HG03039 (cell line): ENCODE measurements at regions not wholly inside any gene's neighbourhood (a gene's known extent, or its start where the extent isn't known, plus 50 kb on each side); places are given as distances from the start of the nearest gene placed in this dataset.
A peak's percentile ranks its signal among the peaks of the same experiment; 100 is the strongest.

Experiments
- ATAC-seq: cut with Tn5 transposase; IDR thresholded peaks from one replicate; pipeline ENCODE4 v1.9.1; 2021; ENCODE audit warnings: mild to moderate bottlenecking, moderate library complexity; ENCODE audit not compliant: unreplicated experiment

DNA sequence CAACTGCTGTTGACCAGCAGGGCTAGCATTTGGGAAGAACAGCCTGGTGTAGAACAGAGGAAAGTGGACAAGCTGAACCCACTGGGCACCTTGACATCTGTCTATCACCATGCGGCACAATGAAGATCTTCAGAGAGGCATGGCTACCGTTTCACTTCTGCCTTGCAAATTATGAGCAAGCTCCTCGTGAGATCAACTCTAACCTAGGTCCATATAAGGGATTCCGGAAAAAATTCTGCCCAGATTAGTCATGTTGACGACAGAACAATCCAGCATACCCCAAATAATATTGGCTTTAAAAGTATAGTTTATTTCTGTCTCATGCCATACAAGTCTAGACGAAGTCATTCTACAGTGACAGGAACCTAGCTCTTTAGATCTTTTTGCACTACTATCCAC is 91.6 kb upstream of the ATF7IP start:
- ATAC-seq, result no peak

DNA sequence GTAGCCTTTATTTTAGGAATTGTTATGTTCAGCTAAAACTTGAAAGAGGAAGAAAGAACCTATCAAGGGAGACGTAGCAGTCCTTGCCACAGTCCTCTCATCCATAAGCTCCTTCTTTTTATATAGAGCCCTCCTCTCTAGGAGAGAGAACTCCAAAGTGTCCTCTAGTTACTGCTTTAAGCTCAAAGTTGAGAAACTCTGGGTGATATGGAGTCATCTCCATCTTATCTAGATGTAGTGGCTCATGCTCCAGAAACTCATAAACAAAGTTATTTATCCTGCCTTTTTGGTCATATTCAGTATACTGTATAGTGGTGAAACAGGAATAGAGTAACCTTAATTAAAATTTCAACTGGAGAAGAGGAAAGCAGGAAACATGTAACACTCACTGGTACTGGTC is 90.4 kb upstream of the ATF7IP start:
- ATAC-seq, result no peak

DNA sequence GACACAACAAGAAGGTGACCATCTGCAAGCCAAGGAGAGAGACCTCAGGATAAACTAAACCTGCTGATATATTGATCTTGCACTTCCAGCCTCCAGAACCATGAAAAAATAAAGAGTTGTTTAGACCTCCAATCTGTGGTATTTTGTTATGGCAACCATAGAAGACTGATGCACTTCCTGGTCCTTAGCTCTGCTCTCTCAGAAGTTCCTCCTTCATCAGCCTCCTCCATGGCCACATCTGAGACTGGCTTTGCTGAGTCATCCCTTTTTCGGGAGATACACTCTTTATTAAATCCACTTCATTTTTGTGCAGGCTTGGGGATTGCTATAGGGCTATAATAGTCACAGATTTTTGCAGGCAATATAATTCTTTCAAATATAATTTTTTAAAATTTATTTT is 89.6 kb upstream of the ATF7IP start:
- ATAC-seq, result no peak

DNA sequence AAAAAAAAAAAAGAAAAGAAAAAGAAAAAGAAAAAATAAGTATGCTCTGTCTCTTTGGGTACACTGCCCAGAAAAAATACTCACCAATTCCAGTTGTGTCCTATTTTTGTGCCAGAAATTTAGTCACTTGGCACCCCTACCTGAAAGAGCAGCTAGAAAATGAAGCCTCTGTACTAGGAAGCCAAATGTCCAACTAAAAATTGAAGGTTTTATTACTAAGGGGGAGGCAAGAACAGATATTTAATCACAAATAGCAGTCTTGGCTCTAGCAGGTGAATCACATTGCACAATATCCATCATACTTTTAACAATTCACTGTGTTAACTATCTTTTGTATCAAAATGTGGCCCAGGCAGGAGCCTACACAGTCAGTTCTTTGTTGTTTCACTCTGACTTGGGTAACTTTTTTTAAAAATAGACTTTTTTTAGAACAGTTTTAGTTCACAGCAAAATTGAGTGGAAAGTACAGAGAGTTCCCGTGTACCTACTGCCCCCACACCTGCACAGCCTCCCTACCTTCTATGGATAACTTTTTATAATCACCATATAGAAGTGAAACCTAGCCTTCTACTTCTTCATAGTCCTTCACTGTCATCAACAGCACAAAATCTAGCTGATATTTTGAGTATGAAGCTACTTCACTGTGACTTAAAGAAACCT is 87.1 kb upstream of the ATF7IP start:
- ATAC-seq, result no peak

DNA sequence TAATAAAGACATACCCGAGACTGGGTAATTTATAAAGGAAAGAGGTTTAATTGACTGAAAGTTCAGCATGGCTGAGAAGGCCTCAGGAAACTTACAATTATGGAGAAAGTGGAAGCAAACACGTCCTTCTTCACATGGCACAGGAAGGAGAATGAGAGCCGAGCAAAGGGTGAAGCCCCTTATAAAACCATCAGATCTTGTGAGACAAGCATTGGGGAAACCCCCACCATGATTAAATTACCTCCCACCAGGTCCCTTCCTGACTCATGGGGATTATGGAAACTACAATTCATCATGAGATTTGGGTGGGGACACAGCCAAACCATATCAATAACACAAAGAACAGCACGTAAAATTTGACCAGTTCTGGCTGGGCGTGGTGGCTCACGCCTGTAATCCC is 85.6 kb upstream of the ATF7IP start:
- no peak for ATAC-seq

DNA sequence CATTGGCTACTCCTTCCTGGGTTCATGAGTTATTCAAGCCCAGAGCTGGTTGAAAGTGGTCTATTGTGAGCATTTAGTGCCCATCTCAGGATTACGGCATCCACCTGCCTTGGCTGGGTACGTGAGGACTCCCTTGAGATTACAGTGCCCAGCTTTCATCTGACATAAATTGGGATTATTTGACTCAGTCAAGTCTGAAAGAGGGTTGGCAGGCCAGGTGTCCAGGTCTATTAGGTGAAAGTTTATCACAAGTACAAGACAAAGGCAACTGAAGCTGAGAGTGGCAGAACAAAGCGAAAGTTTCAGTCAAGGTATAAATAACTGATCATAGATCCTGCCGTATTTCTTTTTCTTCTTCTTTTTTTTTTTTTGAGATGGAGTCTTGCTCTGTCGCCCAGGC is 84.6 kb upstream of the ATF7IP start:
- ATAC-seq, result no peak

DNA sequence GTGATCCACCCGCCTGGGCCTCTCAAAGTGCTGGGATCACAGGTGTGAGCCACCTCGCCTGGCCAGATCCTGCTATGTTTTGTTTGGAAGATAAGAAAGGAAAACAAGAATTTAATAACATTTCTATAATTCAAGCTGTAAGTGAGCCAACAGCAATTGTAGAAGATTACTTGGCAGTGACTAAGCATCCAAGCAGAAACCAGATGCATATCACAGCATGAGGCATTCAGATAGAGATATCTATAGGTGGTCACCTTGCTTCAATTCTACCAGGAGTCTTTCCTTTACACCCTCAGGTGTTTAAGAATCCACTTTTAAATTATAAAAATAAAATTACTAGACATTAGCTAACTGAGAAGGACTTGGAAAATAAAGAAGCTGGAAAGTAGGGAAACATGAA is 83.9 kb upstream of the ATF7IP start:
- no peak for ATAC-seq

DNA sequence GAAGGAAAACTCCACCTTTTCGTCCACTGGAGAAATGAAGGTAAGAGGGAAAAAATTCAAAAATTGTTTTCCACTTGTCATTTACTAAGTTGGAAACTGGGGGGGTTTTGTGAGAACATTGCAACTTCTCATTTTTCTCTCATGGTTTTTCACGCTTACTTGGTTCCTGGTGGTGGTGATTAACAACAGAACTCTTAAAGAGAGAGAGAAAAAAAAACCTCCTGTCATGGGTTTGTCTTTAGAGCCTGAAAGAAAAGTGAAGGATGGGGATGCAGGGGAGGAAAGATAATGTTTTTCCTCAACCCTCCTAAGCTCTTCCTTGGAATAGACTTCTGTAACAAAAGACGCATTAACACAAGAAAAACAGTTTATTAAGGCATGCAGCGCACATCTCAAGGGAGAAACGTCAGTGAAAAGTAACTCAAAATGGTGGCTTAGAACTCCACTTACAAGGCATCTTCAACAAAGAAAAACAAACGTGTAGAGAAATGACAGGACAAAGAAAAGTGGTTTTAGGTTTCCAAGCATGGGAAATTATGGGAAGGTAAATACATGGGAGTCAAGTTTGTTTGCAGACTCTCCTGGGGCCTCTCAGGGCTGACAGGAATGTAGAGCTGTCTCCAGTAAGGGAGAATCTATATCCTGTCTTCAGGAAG is 81.9 kb upstream of the ATF7IP start:
- peak; percentile 39 for ATAC-seq

DNA sequence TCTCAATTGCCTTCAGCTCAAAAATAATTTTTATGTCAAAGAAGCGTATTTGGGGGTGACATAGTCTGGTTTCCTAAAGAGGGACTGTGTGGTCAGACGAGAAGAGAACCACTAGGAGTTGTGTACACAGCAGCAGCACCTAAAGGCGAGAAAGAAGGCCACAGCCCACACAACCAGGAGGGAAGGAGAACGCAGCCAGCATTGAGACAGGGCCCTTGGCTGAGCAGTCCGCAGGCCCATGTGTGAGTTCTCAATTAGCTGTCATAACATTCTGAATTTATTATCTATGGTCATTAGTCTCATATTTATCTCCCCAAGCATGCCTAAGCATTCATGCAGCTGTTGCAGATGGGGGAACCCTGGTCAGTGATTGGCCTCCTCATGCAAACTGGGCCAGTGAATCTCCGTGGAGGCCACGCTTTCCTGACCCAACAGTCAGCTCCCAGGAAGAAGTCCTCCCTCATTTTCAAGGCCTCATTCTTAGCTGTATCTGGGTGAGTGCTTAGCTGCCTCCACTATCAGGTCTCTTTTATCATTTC is 81.2 kb upstream of the ATF7IP start:
- peak; percentile 52 for ATAC-seq

DNA sequence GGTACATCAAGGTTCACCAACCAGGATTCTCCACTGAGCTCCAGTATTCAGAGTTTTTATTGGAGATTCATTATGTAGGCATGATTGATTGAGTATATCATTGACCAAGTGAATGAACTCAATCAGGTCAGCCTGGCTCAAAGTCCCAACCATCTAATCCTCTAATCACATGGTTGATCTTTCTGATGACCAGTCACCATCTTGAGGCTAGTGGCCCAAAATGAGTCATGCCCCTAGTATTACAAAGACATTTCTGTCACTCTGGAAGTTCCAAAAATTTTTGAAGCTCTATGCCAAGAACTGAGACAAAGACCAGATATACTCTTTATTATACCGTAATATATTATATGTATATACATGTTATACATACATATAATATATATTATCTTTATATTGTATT is 75.9 kb upstream of the ATF7IP start:
- ATAC-seq, result no peak

DNA sequence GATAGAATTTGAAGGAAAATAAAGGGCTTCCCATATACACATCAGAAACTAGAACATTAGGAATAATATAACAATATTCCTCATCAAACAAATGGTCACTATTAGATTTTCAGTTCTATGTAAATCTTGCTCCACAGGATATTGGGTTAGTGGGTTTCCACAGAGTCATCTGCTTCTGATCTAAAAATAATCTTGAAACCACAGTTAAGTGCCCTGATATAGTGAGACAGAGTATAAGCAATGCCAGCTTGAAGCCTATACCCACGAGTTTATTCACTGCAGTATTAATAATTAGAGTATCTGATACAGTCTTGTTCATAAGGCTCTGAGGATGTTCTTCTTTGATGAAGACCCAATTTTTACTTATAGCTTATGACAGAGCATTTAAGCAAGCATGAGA is 74.5 kb upstream of the ATF7IP start:
- no peak for ATAC-seq

DNA sequence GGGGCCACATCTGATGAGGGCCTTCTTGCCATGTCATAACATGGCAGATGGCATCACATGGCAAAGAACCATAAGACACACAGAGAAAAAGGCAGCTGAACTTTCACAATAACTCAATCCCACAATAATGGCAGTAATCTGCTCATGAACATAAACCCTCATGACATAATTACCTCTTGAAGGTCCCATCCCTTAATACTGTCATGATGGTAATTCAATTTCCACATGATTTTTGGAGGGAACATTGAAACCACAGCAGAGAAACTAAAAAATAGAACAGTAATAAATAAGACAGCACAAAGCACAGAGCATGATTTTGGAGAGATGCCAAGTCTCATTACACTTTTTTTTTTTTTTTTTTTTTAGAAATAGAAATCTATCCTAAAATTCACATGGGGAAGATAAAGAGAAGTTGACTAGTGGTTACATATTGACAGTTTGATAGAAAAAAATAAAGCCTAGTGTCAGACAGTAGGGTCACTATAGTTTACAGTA is 61.8 kb upstream of the ATF7IP start:
- ATAC-seq, result no peak

DNA sequence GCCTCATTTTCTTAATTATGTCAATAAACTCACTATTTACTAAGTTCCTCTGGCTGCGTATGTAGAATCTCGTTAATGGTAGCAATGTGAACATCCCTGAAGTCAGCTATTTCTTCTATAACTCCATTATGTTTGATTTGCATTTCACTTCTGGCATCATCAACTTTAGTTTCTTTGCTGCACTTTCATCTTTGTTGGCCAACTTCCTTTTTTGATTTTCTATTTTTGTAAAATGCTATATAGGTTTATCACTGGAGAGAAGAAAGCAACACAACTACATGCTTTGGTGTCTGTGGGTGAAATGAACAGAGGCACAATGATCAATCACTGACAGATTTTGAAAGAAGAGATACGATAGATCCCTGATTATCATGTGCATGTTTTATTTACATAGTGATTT is 58.5 kb upstream of the ATF7IP start:
- no peak for ATAC-seq

DNA sequence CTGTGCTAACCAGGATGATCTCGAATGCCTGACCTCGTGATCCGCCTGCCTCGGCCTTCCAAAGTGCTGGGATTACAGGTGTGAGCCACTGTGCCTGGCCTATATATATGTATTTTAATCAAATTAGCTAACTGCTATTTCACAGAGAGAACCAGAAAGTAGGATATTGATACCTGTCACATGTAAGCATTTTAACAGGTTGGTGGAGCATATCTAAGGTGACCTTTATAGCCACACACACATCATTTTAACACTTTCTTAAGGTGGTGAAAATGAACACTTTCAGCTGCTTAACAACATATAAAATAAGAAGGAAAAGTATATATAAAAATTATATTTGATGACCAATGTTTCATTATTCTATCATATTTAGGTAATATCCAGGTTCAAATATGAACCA is 57.0 kb upstream of the ATF7IP start:
- ATAC-seq, result no peak

DNA sequence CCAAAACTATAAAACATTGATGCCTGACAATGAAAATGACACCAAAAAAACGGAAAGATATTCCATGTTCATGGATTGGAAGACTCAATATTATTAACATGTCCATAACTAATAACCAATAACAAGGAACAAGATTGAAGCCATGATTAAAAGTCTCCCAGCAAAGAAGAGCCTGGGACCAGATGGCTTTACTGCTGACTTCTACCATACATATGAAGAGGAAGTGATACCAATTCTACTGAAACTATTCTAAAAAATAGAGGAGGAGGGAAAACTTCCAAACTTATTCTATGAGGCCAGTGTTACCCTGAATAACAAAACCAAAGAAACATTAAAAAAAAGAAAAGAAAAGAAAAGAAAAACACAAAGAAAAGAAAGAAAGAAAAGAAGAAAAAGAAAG is 54.6 kb upstream of the ATF7IP start:
- no peak for ATAC-seq

DNA sequence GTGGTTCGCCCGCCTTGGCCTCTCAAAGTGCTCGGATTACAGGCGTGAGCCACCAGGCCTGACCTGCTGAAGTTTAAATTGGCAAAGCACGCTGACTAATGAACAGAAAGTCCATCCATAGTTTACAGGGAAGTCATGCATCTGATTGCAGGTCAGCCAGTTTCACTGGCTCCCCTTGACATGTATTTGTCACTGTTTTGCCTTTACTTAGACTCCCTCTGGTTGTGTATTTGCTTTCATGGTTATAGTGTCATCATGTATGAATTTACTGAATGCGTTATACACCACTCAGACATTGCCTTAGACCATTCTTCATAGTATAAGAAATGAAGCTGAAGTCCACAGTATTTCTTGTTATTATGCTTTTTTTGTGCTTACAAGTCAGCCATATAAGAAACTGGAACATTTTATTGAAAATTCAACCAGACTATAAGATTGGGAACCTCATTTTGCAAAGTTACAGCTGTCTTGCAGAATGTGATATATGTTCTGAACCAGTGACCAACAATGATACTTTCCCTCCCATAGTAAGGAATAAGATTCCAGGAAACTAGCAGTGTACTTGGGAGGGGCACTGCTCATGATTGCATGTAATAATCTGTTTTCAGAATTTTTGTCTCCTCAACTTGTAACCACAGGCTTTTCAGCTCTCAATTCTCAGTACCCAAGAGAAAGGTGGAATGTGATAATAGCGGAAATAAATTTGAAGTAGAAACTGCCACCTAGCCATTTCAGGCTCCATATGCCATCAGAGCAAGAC is 51.9 kb upstream of the ATF7IP start:
- no peak for ATAC-seq

DNA sequence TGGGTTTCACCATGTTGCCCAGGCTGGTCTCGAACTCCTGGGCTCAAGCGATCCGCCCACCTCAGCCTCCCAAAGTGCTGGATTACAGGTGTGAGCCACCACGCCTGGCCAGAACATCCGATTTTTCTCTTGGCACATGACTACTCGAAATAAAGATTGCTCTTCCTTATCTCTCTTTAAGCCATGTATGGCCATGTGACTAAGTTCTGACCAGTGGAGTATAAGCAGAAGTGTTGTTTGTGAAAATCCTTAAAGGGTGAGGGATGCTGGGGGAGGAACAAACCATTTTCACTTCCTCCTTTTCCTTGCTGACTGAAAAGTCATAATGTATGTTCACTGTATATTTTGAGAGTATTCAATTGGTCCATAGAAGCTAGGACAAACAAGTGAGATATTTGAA is 50.7 kb upstream of the ATF7IP start:
- ATAC-seq, result no peak

DNA sequence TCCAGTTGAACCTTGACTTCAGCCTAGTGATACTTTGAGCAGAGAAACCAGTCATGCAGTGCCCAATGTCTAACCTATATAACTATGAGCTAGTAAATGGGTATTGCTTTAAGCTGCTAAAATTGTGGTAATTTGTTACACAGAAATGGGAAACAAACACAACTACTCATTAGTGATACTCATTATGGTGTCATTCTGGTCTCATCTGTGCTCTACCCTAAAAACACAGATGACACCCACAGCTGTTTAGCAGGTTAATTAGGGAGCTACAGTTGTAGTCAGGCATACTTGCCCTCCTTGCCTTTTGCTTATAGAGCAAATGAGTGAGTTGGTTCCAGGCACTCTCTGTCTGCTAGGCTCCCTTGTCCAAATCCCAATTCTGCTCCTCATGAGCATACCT is 50.0 kb upstream of the ATF7IP start:
- ATAC-seq, result no peak
